NCI-H1694 (cell line): ENCODE measurements at regions not wholly inside any gene's neighbourhood (a gene's known extent, or its start where the extent isn't known, plus 50 kb on each side); places are given as distances from the start of the nearest gene placed in this dataset.

ENCODE experiments used
- DNase-seq: peaks from one replicate; lab custom pipeline; 2025; lab: John Stamatoyannopoulos, UW

DNA sequence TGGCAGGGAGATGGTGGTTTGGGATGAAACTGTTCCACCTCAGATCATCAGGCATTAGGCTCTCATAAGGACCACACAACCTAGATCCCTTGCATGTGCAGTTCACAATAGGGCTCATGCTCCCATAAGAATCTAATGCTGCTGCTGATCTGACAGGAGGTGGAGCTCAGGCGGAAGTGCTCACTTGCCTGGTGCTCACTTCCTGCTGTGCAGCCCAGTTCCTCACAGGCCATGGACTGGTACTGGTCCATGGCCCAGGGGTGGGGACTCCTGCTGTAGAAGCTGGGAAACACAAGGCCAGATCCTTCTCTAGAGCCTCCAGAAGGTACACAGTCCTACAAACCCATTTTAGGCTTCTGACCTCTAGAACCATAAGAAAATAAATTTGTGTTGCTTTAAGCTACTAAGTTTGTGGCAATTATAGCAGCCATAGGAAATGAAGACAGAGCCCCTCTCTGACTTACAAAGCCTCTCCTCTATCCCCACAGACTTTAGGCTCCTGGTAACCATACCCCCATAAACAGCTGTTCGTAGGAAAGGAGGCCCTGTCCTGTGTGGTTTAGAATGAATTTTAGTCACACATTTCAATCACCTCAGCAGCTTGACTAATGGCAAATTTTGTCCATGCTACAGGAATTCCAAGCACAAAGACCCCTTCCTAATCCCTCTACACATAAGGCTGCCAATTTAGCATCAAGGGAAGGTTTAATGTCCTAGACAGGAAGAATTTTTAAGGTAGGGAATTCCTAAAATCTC lies 206.1 kb upstream of the PHYHIPL start:
- DNase-seq, result no peak

DNA sequence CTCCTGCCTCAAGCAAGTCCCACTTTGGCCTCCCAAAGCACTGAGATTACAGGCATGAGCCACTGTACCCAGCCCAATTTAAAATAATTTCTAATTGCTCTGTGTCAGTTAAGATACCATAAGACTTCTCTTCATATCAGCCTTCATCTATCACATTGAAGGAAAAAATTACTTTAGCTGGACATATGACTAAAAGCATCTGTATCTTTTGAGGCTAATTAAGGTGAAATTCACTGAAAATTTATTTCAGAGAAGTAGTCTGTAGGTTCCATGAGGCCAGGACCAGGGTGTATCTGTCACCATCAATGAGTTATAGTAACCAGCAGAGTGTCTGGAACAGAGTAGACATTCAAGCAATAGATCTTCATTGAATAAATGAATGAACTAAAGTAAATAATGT lies 205.2 kb upstream of the PHYHIPL start:
- no peak for DNase-seq

DNA sequence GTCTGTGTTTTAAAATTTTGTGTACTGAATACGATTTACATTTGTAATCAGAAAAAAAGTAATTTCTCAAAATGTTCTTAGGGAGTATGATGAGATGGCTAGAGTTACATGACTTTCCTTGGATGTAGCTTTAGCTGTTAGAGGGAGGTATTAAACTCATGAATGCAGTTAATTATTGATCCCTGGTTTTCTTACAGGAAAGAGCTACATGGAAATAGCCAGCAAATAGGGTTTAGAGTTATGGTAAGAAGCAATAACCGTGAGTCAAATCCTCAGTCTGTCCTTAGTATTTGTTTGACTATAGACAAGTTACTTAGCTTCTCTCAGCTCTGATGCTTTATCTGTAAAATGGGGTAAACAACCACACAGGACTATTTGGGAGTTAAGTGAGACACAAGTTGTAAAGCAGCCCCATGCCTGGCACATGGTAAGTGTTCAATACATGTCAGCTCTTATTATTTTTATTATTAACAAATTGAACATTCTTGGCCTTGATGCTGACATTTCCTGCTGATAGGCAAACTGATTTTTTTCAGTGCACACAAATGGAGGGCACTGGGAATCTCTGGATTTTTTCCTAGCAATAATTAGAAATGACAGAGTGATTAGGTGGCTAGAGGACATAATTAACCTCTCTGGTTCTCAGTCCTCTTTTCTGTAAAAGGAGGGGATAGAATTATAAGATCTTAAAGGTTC lies 204.5 kb upstream of the PHYHIPL start:
- DNase-seq, result no peak

DNA sequence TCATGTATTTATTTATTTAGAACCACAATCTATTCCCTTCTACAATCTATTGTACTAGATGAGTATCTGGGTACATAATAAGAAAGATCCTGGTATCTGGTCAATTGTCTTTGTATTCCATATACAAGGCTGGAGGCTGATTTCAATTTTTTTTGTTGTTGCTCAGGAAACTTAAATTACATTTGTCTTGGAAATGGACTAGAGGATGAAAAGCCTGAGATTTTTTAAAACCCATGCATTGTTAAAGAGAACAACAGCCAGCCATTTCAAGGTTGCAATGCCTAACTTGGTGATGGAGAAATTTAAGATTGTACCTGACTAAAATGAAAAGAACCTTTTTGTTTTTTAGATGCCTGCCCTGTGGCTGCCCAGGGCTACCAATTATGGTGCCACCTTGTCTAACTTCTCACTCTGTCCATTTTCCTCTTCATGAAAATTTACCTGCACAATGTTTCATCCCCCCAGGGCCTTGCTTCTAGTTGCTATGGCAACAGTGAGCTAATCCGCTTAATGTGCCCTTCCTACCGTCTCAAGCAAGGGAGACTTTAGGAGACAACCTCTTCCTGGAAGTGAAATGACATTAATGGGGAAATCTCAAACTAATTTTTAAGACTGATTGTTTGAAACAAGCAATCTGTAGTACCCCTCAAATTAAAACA lies 203.7 kb upstream of the PHYHIPL start:
- DNase-seq, result no peak

DNA sequence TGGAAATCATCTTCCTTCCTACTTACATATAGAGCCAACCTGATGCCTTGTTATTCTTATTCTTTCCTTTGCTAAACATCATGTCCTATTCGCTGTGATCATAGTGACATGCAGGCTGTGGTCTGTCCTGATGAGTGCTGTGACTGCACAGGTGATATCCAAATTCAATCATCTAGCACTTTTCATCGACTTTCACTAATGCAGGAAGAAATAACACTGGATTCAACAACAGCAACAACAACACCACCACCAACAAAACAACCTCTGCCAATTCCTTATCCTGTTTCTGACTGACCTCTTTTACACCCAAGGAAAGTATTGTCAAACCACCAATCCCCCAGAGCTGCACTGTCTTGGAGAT lies 203.2 kb upstream of the PHYHIPL start:
- no peak for DNase-seq

DNA sequence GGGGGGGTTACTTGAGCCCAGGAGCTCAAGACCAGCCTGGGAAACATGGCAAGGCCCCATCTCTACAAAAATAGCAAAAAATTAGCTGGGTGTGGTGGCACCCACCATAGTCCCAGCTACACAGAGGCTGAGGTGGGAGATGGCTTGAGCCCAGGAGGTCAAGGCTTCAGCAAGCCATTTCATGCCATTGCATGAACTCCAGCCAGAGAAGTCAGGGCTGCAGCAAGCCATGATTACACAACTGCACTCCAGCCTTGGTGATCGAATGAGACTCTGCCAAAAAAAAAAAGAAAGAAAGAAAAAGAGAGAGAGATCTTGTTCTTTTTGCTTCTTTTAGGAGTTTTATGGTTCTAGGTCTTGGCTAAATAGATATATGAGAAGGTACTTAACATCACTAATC lies 200.2 kb upstream of the PHYHIPL start:
- DNase-seq, result no peak

DNA sequence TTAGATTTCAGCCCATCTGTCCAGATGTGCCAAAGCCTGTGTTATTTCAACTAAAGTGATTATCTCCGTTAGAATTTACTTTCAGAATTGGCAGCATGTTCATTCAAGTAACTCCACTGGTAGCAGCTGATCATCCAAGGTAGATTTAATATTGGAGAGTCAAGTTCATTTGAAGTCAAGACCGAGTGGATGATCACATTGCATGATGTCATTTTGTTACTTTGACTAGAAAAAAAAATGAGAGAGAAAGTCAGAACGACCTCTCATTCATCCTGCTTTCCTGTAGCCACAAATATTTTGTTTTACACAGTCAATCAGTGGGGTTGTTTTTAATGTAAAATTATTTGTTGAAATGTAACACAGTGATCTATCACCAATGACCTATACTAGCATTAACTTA lies 196.7 kb upstream of the PHYHIPL start:
- no peak for DNase-seq

DNA sequence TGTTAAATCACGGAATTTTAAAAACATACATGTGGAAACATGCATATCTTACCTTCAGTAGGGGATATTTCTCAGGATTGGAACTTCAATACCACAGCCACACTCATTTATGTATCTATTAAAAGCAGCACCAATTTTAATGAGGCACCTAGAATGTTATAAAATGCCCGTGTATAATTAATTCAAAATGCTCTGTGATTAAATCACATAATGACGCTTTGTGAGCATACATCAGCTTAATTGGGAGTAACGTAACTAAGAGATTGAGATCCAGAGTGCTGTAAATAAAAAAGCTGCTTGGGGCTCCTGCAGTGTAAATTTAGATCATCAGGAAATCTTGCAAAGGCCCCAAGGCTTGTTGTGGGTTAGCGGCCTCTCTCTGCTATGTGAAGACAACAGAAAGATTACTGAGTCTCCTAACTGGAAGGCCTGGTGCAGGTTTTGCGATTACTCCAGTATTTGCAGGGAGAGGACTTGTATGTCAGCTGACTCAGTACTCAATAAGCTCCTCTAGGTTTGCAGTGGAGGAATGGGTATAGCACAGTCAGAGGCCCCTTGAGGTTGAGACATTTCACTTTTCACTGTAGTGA lies 195.5 kb upstream of the PHYHIPL start:
- DNase-seq, result no peak

DNA sequence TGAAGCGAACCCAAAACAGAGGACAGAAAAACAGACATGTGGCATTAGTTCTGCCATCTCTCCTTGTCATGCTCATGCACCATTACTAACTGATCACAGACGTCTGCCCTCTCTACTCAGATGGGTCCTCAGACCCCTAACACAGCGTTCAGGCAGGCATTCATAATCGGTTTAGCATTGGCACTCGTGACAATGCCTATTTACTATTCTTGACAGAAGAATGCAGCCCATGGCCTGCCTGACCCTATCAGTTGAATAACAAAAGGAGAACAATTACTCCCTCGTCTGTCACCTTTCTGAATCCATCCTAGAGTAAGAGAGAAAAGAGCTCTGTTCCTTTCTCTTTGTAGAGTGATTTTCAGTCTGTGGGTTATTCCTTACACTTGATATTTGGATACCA lies 194.6 kb upstream of the PHYHIPL start:
- no peak for DNase-seq

DNA sequence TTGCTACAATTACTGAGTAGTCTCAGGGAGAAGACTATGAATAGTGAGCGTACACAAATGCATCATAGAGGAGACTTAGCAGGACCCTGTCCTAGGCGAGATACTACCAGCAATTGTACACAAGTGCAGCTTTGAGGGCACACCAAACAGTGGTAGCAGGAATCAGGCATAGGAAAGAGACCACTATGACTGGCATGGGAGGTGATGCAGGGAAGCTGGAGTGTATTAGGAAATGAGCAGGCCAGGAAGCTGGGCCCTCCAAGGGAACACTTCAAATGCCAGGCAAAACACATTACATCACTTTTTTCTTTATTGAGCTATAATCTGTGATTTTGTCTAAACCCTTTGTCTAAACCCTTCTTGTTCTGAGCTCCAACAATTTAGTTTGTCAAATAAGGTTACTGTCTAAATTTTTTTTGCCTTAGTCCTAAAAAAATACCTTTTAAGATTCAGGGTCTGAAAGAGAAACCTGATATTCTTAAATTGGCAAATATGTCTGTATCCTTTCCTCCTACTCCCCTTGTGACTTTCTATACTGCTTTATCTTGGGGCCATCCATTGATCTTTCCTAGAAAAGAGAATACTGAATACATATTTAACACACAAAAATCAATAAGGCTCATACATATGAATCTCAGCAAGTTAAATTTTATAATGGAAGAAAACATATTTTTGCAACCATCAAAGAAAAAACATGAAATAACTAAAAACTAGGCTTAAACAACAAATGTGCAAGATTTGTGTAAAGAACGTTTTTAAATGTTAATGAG lies 193.8 kb upstream of the PHYHIPL start:
- DNase-seq, result no peak

DNA sequence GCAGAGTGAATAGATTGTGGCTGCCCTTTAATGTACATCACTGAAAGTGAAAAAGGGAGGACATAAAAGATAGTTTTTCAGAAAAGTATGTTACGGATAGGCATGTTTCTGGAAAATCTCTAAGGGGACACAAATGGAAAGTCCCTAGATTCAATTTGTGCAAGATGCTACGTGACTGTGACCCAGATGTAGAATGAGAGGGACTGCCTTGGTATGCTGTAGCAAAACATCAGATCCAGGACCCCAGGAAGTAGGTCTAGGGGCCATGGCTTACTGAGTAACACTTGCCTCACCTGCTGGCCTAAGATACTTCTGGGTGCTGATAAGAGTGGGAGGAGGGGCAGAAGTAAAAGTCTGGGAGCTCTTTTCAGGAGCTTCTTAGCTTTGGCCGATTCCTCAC lies 191.2 kb upstream of the PHYHIPL start:
- no peak for DNase-seq

DNA sequence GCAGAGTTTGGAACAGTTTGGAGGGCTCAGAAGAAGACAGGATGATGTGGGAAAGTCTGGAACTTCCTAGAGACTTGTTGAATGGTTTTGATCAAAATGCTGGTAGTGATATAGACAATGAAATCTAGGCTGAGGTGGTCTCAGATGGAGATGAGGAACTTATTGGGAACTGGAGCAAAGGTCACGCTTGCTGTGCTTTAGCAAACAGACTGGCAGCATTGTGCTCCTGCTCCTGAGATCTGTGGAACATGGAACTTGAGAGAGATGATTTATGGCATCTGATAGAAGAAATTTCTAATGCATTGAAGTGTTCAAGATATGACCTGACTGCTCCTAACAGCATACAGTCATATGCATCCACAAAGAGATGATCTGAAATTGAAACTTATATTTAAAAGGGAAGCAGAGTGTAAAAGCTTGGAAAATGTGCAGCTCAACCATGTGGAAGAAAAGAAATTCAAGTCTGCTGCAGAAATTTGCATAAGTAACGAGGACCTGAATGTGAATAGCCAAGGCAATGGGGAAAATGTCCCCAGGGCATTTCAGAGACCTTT lies 186.9 kb upstream of the PHYHIPL start:
- no peak for DNase-seq

DNA sequence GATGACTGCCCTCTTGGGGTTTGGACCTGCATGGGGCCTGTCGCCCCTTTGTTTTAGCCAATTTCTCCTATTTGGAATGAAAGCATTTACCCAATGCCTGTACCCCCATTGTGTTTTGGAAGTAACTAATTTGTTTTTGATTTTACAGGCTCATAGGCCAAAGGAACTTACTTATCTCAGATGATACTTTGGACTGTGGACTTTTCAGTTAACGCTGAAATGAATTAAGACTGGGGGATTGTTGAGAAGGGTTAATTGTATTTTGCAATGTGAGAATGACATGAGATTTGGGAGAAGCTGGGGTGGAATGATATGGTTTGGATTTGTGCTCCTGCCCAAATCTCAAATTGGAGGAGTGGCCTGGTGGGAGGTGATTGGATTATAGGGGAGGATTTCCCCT lies 185.8 kb upstream of the PHYHIPL start:
- no peak for DNase-seq

DNA sequence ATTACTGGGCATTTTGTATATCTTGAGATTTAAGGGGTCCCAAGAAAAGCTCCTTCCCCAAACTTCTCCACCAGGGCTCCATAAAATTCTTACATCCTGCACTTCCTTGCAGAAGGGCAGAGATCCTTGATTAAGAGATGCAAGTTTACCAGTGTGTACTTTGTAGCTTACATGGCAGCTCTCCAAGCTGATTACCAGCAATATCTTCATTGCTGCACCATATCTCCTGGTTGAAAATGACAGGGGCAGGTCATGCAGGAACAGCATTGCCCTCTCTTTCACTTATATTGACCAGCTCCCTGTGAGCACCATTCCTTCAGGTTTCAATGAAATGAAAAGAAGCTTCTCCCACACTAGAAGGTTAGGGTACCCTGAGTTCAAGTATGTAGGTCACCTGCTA lies 184.6 kb upstream of the PHYHIPL start:
- no peak for DNase-seq

DNA sequence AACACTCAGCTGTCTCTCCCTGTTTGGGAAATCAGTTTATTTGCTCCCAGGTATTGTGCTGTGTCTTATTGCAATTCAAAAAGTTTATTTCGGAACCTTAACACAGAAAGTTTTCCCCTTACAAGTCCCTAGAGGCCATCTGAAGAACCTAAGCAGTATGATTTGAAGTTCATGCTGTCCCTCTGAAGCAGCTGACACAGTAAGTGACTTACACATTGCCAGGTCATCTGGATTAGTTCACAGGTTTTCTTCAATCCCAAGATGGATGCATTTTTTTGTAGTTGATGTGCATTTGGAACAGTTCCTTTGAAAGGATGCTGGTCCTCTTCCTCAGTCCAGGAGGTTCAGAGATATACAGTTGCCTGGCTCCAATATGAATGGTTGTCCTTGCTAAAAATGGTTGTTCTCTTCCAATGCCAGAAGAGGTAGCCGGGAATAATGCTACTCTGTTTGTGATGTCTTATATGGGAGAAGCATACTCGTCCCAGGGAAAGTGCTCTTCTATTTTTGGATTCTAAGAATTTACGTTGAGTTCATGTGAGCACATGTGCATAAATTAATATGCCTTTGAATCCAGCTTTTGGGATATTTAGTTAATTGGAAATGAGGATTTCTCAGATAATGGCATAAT lies 183.5 kb upstream of the PHYHIPL start:
- DNase-seq, result no peak

DNA sequence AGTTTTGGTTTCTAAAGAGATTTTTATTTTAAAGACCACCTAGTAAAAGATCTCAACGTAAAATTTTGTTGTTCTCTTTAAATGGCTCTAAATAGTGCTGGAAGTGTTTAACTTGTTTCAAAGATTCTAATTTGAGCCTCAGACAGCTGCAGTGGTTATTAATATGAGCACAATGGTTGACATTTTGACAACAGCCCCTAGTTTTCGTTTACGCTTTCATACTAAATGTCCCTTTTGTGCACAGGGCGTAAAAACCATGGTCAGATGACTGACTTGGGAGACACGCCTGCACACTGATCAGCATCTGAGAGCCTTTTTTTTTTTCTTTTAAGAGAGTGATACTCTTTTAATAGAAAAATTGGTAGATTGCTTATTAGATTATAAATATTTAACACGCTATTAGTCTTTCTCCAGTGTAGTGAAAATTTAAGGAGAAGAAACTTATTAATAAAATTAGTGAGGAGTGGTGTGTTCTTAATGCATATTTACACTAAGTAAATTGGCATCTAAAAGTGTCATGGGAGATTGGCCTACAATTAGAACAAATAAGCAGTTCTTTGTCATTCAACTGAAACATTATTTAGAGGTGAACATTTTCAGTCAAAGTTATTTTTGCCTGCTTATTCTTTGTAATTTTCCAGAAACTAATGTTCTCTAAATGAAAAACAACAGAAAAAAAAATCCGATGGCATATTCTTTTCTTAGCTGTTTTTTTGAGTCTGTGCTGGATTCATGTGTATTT lies 182.8 kb upstream of the PHYHIPL start:
- no peak for DNase-seq

DNA sequence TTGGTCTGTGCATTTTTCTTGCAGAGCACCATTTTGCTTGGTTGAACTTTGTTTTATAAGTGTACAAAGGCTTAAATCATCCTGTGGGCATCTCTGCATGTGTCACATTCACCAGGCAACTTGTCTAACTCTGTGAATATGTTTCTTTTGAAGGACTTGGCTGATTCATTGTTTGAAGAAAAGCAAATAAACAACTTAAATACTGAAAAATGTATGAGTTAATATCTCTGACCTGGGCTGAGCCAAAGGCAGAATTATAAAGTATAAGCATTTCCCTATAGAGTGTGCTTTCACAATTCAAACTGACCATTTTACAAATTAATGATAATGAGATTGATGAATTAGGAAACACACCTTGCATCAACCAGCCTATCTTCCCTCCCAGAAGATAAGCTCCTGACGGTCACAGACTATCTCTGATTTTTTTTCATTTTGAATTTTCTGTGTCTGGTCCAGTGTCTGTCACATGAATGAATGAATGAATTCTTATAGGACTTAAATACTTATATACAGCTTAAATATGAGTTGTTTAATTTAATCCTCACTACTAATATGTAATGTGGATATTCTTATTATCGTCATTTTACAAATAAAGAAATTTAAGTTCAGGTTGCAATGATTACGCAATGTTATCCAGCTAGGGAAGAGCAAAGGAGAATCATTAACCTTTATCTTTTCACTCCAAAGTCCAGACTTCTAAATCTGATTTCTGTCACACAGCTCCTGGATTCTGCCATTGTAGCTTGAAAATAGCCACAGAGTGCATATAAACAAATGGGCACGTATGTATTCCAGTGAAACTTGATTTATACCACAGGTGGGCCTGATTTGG lies 182.0 kb upstream of the PHYHIPL start:
- no peak for DNase-seq

DNA sequence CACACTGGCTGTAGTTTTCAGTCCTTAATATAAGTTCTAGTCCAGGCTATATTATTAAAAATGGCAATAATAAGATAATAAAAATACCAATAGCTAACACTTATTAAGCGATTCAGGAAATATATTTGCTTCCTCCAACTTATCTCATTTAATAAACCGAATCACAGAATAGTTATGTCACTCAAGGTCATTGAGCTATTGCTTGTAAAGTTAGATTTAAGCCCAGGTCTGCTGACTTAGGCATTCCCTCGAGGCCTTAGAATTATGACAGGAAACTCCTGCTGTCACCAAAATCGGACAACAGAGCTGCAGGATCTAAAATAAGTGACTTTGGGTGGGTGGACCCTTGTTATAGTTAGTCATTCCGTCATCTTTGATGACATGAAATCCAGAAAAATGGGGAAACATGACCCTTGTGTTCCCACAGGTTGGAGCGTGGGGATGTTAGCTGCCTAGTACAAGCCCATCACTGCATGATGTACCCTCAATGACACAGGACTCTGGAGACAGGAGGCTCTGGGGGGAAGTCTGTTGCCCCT lies 181.3 kb upstream of the PHYHIPL start:
- no peak for DNase-seq

DNA sequence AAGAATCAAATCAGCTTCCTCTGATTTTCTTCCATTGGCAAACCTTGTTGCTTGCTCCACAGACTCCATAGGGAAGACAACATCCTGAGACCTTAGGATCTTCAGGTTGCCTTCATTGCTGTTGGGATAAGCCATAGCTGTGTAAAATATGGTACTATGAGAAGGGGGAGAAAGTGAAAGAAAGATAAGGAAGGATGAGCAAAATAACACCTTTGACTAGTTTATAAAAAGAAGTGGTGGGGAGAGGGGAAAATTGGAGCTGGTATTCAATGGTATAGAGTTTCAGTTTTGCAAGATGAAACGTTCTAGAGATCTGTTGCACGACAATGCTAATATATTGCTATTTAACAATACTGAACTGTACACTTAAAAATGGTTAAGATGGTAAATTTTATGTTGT lies 180.4 kb upstream of the PHYHIPL start:
- no peak for DNase-seq

DNA sequence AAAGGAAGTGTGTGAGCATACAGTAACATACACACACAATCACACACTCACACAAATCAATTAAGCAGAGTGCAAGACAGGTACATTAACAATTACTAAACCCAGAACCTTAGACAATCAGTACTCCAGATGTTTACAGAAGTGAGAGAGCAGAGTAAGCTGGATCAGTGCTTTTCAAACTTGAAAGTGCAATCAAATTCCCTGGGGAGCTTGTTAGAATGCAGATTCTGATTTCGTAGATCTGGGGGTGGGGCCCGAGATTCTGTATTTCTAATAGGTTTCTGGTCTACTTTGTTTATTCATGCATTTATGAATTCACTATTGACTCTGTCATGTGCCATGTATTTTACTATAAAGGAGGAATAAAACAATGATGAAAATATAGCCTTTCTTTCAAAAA lies 179.6 kb upstream of the PHYHIPL start:
- DNase-seq, result no peak
